Keratinocyte (primary cell): ENCODE measurements at regions not wholly inside any gene's neighbourhood (a gene's known extent, or its start where the extent isn't known, plus 50 kb on each side); places are given as distances from the start of the nearest gene placed in this dataset.

Experiments
- DNase-seq: peaks from one replicate; pipeline ENCODE4 v3.0.0-alpha.2; 2011; ENCODE audit warnings: low read depth, missing footprints, low spot score
- FAIRE-seq: peaks from 2 replicates; lab custom pipeline; 2011; peaks lifted over from hg19 to GRCh38; lab: Jason Lieb, UNC
- H2AFZ ChIP-seq: 2 replicates; pipeline ENCODE4 v1.6.0; 2012; ENCODE audit warnings: low read length, control low read depth, inconsistent platforms; ENCODE audit not compliant: control insufficient read depth
- H3K27ac ChIP-seq: 2 replicates; pipeline ENCODE4 v1.5.1; 2011; ENCODE audit warnings: low read length; ENCODE audit not compliant: control insufficient read depth, insufficient read depth
- H3K27me3 ChIP-seq: 3 replicates; pipeline ENCODE4 v1.6.0; 2011; ENCODE audit warnings: low read length; ENCODE audit not compliant: control insufficient read depth, insufficient read depth; ENCODE audit errors: extremely low read depth
- H3K36me3 ChIP-seq, 2 experiments: 2 replicates in 1 of 2; 3 replicates in 1 of 2; pipeline ENCODE4 v1.5.1; 2011; ENCODE audit warnings: low read length in 2 of 2, mild to moderate bottlenecking in 1 of 2; ENCODE audit not compliant: control insufficient read depth in 2 of 2, insufficient read depth in 2 of 2; ENCODE audit errors: extremely low read depth in 1 of 2
- H3K4me1 ChIP-seq: 3 replicates; pipeline ENCODE4 v1.5.1; 2011; ENCODE audit warnings: low read length; ENCODE audit not compliant: control insufficient read depth, insufficient read depth; ENCODE audit errors: extremely low read depth
- H3K4me2 ChIP-seq: 3 replicates; pipeline ENCODE4 v1.6.0; 2011; ENCODE audit warnings: low read depth, low read length; ENCODE audit not compliant: control insufficient read depth, insufficient read depth; ENCODE audit errors: extremely low read depth
- H3K4me3 ChIP-seq, 3 experiments: fragments of 200-600 bp in 1 of 3; sonication (generic) in 1 of 3; 2 replicates in 2 of 3; 3 replicates in 1 of 3; pipeline ENCODE4 v1.5.1; 2011 to 2016; ENCODE audit warnings: low read length in 3 of 3, mild to moderate bottlenecking in 3 of 3, control low read depth in 2 of 3, inconsistent platforms in 1 of 3, low read depth in 1 of 3, mixed read lengths in 1 of 3, mixed run types in 1 of 3, moderate library complexity in 1 of 3; ENCODE audit not compliant: control insufficient read depth in 2 of 3, insufficient read depth in 2 of 3; ENCODE audit errors: extremely low read depth in 1 of 3
- H3K79me2 ChIP-seq: 2 replicates; pipeline ENCODE4 v1.6.0; 2012; ENCODE audit warnings: low read length; ENCODE audit not compliant: control insufficient read depth, insufficient read depth
- H3K9ac ChIP-seq: 3 replicates; pipeline ENCODE4 v1.6.0; 2011; ENCODE audit warnings: low read length; ENCODE audit not compliant: control insufficient read depth, insufficient read depth; ENCODE audit errors: extremely low read depth
- H3K9me1 ChIP-seq: 3 replicates; pipeline ENCODE4 v1.6.0; 2011; ENCODE audit warnings: low read length; ENCODE audit not compliant: control insufficient read depth, insufficient read depth; ENCODE audit errors: extremely low read depth
- H3K9me3 ChIP-seq: 2 replicates; pipeline ENCODE4 v1.5.1; 2012; ENCODE audit warnings: low read depth, low read length; ENCODE audit not compliant: control insufficient read depth
- H4K20me1 ChIP-seq: 3 replicates; pipeline ENCODE4 v1.6.0; 2011; ENCODE audit warnings: low read length; ENCODE audit not compliant: control insufficient read depth, insufficient read depth; ENCODE audit errors: extremely low read depth
- EZH2 ChIP-seq: IDR thresholded peaks from one replicate; pipeline ENCODE4 v1.6.1; 2012; ENCODE audit warnings: inconsistent platforms, mild to moderate bottlenecking, low read length, moderate library complexity
- dilution Hi-C: fragments of 300-500 bp; cut with MboI; formaldehyde crosslinking; loops from one replicate; pipeline ENCODE4 v1.7.0; 2020; ENCODE audit warnings: low sequenced_read_pairs; ENCODE audit not compliant: extremely low pct_ligation_motif_present
- TF ChIP-seq, protein P1 (sequence below), 3 experiments: IDR thresholded peaks in 1 of 3; conservative IDR thresholded peaks in 1 of 3; optimal IDR thresholded peaks in 1 of 3; 2 replicates in 2 of 3; 3 replicates in 1 of 3; pipeline versions ENCODE3 to v1.5.1; 2011; ENCODE audit warnings: low read length in 3 of 3, mild to moderate bottlenecking in 3 of 3, moderate library complexity in 2 of 3, control low read depth in 1 of 3, inconsistent platforms in 1 of 3; ENCODE audit not compliant: insufficient read depth in 2 of 3; ENCODE audit errors: extremely low read depth in 1 of 3

GRCh38 chr12:17507336-17507735 lies 582.7 kb downstream of the RERGL start:
- no peak overlapping the region for H3K9ac ChIP-seq
- H3K4me1 ChIP-seq: no peaks in the 10 kb centered on the region
- no peaks in the 10 kb centered on the region for H3K9me3 ChIP-seq
- H3K4me3 ChIP-seq: no peak overlapping the region
- no peaks in the 10 kb centered on the region for H4K20me1 ChIP-seq
- dilution Hi-C loops: no loop called here
- no peaks in the 10 kb centered on the region for H3K9me1 ChIP-seq
- DNase-seq (no peak), FAIRE-seq (no peak)
- no peaks in the 10 kb centered on the region for H3K79me2 ChIP-seq
- H2AFZ ChIP-seq: no peak overlapping the region
- H3K4me2 ChIP-seq: no peak overlapping the region
- no peaks in the 10 kb centered on the region for H3K36me3 ChIP-seq
- no peak overlapping the region for H3K27ac ChIP-seq
- TF ChIP-seq, protein P1, sequence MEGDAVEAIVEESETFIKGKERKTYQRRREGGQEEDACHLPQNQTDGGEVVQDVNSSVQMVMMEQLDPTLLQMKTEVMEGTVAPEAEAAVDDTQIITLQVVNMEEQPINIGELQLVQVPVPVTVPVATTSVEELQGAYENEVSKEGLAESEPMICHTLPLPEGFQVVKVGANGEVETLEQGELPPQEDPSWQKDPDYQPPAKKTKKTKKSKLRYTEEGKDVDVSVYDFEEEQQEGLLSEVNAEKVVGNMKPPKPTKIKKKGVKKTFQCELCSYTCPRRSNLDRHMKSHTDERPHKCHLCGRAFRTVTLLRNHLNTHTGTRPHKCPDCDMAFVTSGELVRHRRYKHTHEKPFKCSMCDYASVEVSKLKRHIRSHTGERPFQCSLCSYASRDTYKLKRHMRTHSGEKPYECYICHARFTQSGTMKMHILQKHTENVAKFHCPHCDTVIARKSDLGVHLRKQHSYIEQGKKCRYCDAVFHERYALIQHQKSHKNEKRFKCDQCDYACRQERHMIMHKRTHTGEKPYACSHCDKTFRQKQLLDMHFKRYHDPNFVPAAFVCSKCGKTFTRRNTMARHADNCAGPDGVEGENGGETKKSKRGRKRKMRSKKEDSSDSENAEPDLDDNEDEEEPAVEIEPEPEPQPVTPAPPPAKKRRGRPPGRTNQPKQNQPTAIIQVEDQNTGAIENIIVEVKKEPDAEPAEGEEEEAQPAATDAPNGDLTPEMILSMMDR (optimal IDR thresholded peaks at IDR 0.05 in 1 of 3, IDR thresholded peaks at IDR 0.05 in 1 of 3, conservative IDR thresholded peaks at IDR 0.05 in 1 of 3; ENCODE audit: extremely low read depth in 1 of 3, insufficient read depth in 2 of 3, low read length in 3 of 3): no peak
- no peak for TF ChIP-seq EZH2
- H3K27me3 ChIP-seq: no peaks in the 10 kb centered on the region

DNA sequence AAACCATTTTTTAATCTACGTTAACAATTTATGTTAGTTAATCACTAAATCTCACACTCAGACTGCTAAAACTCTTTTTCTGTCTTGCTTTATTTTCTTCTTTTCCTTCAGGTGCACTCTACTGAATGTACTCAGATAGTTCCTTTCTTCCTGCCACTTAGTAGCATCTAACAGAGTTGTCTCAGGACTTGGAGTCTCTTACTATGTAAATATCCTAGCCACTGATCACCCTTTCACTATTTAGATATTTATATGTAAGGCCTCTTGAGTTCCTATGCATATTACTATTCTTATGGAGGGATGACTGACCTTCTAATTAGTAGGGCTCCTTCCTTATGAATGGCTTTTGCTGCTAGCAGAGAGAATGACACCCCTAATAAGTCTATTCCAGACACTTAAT lies 586.3 kb downstream of the RERGL start:
- H3K4me3 ChIP-seq: no peak overlapping the region
- dilution Hi-C loops: no loop called here
- no peaks in the 10 kb centered on the region for H3K79me2 ChIP-seq
- no peaks in the 10 kb centered on the region for H4K20me1 ChIP-seq
- DNase-seq: no peak
- no peak overlapping the region for H3K9ac ChIP-seq
- no peak for FAIRE-seq
- no peak overlapping the region for H3K27ac ChIP-seq
- no peak overlapping the region for H3K4me2 ChIP-seq
- no peak overlapping the region for H2AFZ ChIP-seq
- no peak for TF ChIP-seq EZH2
- TF ChIP-seq, protein P1 (optimal IDR thresholded peaks at IDR 0.05 in 1 of 3, IDR thresholded peaks at IDR 0.05 in 1 of 3, conservative IDR thresholded peaks at IDR 0.05 in 1 of 3; ENCODE audit: extremely low read depth in 1 of 3, insufficient read depth in 2 of 3, low read length in 3 of 3): no peak
- H3K9me1 ChIP-seq: no peaks in the 10 kb centered on the region
- no peaks in the 10 kb centered on the region for H3K36me3 ChIP-seq
- no peaks in the 10 kb centered on the region for H3K27me3 ChIP-seq
- H3K4me1 ChIP-seq: no peaks in the 10 kb centered on the region
- H3K9me3 ChIP-seq: no peaks in the 10 kb centered on the region
